Parathyroid adenoma (tissue), 2 donors: ENCODE measurements at regions not wholly inside any gene's neighbourhood (a gene's known extent, or its start where the extent isn't known, plus 50 kb on each side); places are given as distances from the start of the nearest gene placed in this dataset.

Experiments used
- H2AFZ ChIP-seq: fragments of 300-600 bp; sonication (generic); one replicate; pipeline ENCODE4 v1.7.0; 2017; ENCODE audit warnings: antibody characterized with exemption, mild to moderate bottlenecking
- H3K27ac ChIP-seq: fragments of 300-600 bp; sonication (generic); one replicate; pipeline ENCODE4 v1.7.0; 2017
- H3K27me3 ChIP-seq: fragments of 300-600 bp; sonication (generic); one replicate; pipeline ENCODE4 v1.7.0; 2017; ENCODE audit warnings: low read length; ENCODE audit not compliant: control insufficient read depth, insufficient read depth
- H3K36me3 ChIP-seq: fragments of 300-600 bp; sonication (generic); one replicate; pipeline ENCODE4 v1.7.0; 2017; ENCODE audit warnings: low read length; ENCODE audit not compliant: control insufficient read depth, insufficient read depth
- H3K4me1 ChIP-seq: fragments of 300-600 bp; sonication (generic); one replicate; pipeline ENCODE4 v1.7.0; 2017; ENCODE audit warnings: control low read depth
- H3K4me2 ChIP-seq: fragments of 300-600 bp; sonication (generic); one replicate; pipeline ENCODE4 v1.7.0; 2017; ENCODE audit warnings: low read length
- H3K4me3 ChIP-seq: fragments of 300-600 bp; sonication (generic); one replicate; pipeline ENCODE4 v1.7.0; 2017; ENCODE audit warnings: low read depth, low read length
- H3K79me2 ChIP-seq: fragments of 300-600 bp; sonication (generic); one replicate; pipeline ENCODE4 v1.7.0; 2017; ENCODE audit warnings: control low read depth
- H3K9ac ChIP-seq: fragments of 300-600 bp; sonication (generic); one replicate; pipeline ENCODE4 v1.7.0; 2017; ENCODE audit warnings: mild to moderate bottlenecking
- H3K9me3 ChIP-seq: fragments of 300-600 bp; sonication (generic); one replicate; pipeline ENCODE4 v1.7.0; 2017; ENCODE audit warnings: low read length; ENCODE audit not compliant: control insufficient read depth
- CTCF ChIP-seq: fragments of 300-600 bp; sonication (generic); IDR thresholded peaks from one replicate; pipeline ENCODE4 v1.7.0; 2017; ENCODE audit warnings: antibody characterized with exemption, mild to moderate bottlenecking
- donor health status: primary hyperparathyroidism.

DNA sequence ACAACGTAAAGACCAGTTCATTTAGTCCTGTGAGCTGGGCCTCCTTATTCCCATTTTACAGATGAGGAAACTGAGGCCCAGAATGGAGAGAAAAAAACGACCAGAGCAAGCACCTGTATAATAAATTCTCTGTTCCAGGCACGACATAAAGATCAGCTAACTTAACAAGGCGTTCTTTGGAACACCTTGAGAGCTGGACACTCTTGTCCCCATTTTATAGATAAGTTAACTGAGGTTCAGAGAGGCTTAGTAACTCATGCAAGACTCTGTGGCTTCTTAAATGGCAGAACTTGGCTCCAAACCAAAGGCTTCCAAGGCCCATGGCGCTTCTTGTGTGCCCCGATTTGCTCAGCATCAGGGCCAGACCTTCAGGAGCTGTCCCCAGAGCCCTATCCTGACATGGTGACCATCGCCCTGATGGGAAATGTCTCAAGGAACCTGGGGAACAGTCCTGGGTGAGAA, 142.1 kb downstream of the VEGFA start:
- Histone ChIP-seq H3K36me3 (no peaks in the 10 kb centered on the region), H3K27me3 (no peaks in the 10 kb centered on the region), H3K79me2 (no peaks in the 10 kb centered on the region), H3K4me2 (no peak overlapping the region), H3K9me3 (no peaks in the 10 kb centered on the region), H3K4me3 (no peak overlapping the region), H2AFZ (no peak overlapping the region), H3K27ac (no peak overlapping the region), H3K9ac (no peak overlapping the region), H3K4me1 (no peaks in the 10 kb centered on the region)
- TF ChIP-seq CTCF, result no peak

DNA sequence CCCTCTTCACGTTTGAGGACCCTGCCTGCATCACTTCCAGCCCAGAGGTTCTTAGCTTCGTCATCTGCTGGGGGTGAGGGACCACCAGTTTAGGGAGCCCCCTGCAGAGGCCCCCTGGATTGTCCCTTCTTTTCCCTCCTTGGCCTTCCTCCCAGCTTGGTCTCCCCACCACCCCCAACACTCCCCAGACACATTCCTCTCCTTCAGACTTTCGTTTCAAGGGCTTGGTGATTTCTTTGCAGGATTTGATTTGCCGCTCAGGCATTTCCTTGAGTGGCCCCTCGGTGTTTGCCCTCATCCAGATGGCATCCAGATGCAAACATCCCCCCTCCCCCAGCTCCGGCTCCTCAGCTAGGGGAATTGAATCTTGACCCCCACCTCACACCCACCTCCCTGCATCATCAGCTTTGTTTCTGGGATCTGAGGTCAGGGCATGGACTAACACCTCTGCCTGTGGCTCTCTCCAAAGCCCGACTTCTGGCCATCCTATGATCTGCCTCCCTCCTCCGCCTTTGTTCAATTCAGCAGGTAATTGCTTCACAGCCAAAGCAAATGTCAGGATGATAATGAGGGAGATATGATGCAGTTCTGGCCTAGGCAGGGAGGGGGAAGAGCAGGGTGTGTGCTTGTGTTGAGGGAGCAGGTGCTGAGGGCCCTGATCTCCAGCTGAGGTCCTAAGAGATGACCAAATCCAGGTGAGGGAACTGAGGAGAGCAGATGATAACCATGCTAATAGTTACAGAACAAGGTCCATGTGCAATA, 141.5 kb downstream of the VEGFA start:
- no peak overlapping the region for H3K4me2 ChIP-seq
- H2AFZ ChIP-seq, result no peak overlapping the region
- H3K9ac ChIP-seq, result no peak overlapping the region
- H3K4me1 ChIP-seq, result no peaks in the 10 kb centered on the region
- H3K36me3 ChIP-seq, result no peaks in the 10 kb centered on the region
- no peaks in the 10 kb centered on the region for H3K79me2 ChIP-seq
- no peak overlapping the region for H3K27ac ChIP-seq
- no peaks in the 10 kb centered on the region for H3K27me3 ChIP-seq
- no peak for TF ChIP-seq CTCF
- H3K4me3 ChIP-seq, result no peak overlapping the region
- no peaks in the 10 kb centered on the region for H3K9me3 ChIP-seq

GRCh38 chr6:43910638-43911353, 140.8 kb downstream of the VEGFA start:
- H3K9me3 ChIP-seq, result no peaks in the 10 kb centered on the region
- H3K4me1 ChIP-seq, result no peaks in the 10 kb centered on the region
- no peak overlapping the region for H3K4me3 ChIP-seq
- H3K27me3 ChIP-seq, result no peaks in the 10 kb centered on the region
- no peaks in the 10 kb centered on the region for H3K79me2 ChIP-seq
- no peak for TF ChIP-seq CTCF
- H3K36me3 ChIP-seq, result no peaks in the 10 kb centered on the region
- no peak overlapping the region for H2AFZ ChIP-seq
- no peak overlapping the region for H3K27ac ChIP-seq
- no peak overlapping the region for H3K4me2 ChIP-seq
- H3K9ac ChIP-seq, result no peak overlapping the region

- H3K79me2 ChIP-seq, result no peaks in the 10 kb centered on the region
- no peaks in the 10 kb centered on the region for H3K27me3 ChIP-seq
- H3K9ac ChIP-seq, result no peak overlapping the region
- no peak overlapping the region for H3K4me2 ChIP-seq
- H3K9me3 ChIP-seq, result no peaks in the 10 kb centered on the region
- no peaks in the 10 kb centered on the region for H3K4me1 ChIP-seq
- no peak overlapping the region for H2AFZ ChIP-seq
- no peak for TF ChIP-seq CTCF
- H3K4me3 ChIP-seq, result no peak overlapping the region
- no peak overlapping the region for H3K27ac ChIP-seq
- H3K36me3 ChIP-seq, result no peaks in the 10 kb centered on the region
These were observed 140.2 kb downstream of the VEGFA start for GRCh38 chr6:43910149-43910637.
